Smooth muscle cell (in vitro differentiated cells): ENCODE measurements at regions not wholly inside any gene's neighbourhood (a gene's known extent, or its start where the extent isn't known, plus 50 kb on each side); places are given as distances from the start of the nearest gene placed in this dataset.
A peak's percentile ranks its signal among the peaks of the same experiment; 100 is the strongest.

ENCODE experiments used
- DNase-seq: peaks from one replicate; lab custom pipeline; 2025; ENCODE audit not compliant: unreplicated experiment; lab: John Stamatoyannopoulos, UW
- H2AFZ ChIP-seq: fragments of 200-600 bp; sonication (generic); 2 replicates; pipeline ENCODE4 v1.6.0; 2016; ENCODE audit warnings: antibody characterized with exemption, low read depth, mild to moderate bottlenecking
- H3F3A ChIP-seq: fragments of 200-600 bp; sonication (generic); 2 replicates; pipeline ENCODE4 v1.6.0; 2017; ENCODE audit warnings: antibody characterized with exemption, low read depth
- H3K27ac ChIP-seq: fragments of 200-600 bp; sonication (generic); 2 replicates; pipeline ENCODE4 v1.5.1; 2016; ENCODE audit warnings: low read depth, mild to moderate bottlenecking
- H3K27me3 ChIP-seq: fragments of 200-600 bp; sonication (generic); 2 replicates; pipeline ENCODE4 v1.6.1; 2016; ENCODE audit warnings: low read depth, mild to moderate bottlenecking
- H3K36me3 ChIP-seq: fragments of 200-600 bp; sonication (generic); 2 replicates; pipeline ENCODE4 v1.5.1; 2016; ENCODE audit warnings: low read depth
- H3K4me1 ChIP-seq: fragments of 200-600 bp; sonication (generic); 2 replicates; pipeline ENCODE4 v1.5.1; 2016; ENCODE audit warnings: low read depth
- H3K4me2 ChIP-seq: fragments of 200-600 bp; sonication (generic); 2 replicates; pipeline ENCODE4 v1.6.0; 2016; ENCODE audit warnings: mild to moderate bottlenecking
- H3K4me3 ChIP-seq: fragments of 200-600 bp; sonication (generic); 2 replicates; pipeline ENCODE4 v1.5.1; 2016; ENCODE audit warnings: mild to moderate bottlenecking
- H3K79me2 ChIP-seq: fragments of 200-600 bp; sonication (generic); 2 replicates; pipeline ENCODE4 v1.6.0; 2016; ENCODE audit warnings: low read depth, mild to moderate bottlenecking
- H3K9ac ChIP-seq: fragments of 200-600 bp; sonication (generic); 2 replicates; pipeline ENCODE4 v1.6.0; 2016; ENCODE audit warnings: low read depth
- H3K9me3 ChIP-seq: fragments of 200-600 bp; sonication (generic); replicated peaks from 2 replicates; pipeline ENCODE4 v1.5.1; 2016; ENCODE audit warnings: low read depth
- H4K20me1 ChIP-seq: fragments of 200-600 bp; sonication (generic); 2 replicates; pipeline ENCODE4 v1.6.0; 2016; ENCODE audit warnings: low read depth
- CTCF ChIP-seq: fragments of 200-600 bp; sonication (generic); IDR thresholded peaks from 2 replicates; pipeline ENCODE4 v1.5.1; 2017; ENCODE audit warnings: borderline replicate concordance, mild to moderate bottlenecking, antibody characterized with exemption; ENCODE audit not compliant: insufficient read depth, poor library complexity, severe bottlenecking
- WGBS: methylation state at CpG from one replicate; pipeline ENCODE4 v1.1.7; 2016; ENCODE audit warnings: low lambda C conversion rate; 5-methylcytosine and 5-hydroxymethylcytosine counted together

GRCh38 chr4:59597536-59598329 is 1602.4 kb upstream of the ADGRL3 start:
- H3F3A ChIP-seq: no peaks in the 10 kb centered on the region
- no peak overlapping the region for H3K27ac ChIP-seq
- no peaks in the 10 kb centered on the region for H3K36me3 ChIP-seq
- 68% methylated on average over 3 of the region's 3 CpGs for WGBS
- H3K4me2 ChIP-seq: no peak overlapping the region
- H2AFZ ChIP-seq: peak overlapping the region; percentile 13
- H3K79me2 ChIP-seq: no peaks in the 10 kb centered on the region
- H3K4me3 ChIP-seq: no peak overlapping the region
- no peak for TF ChIP-seq CTCF
- peaks cover 3% of the 10 kb centered on the region for H3K9me3 ChIP-seq
- H3K4me1 ChIP-seq: no peaks in the 10 kb centered on the region
- DNase-seq: no peak
- H3K9ac ChIP-seq: no peak overlapping the region
- no peaks in the 10 kb centered on the region for H3K27me3 ChIP-seq
- no peaks in the 10 kb centered on the region for H4K20me1 ChIP-seq

GRCh38 chr4:59598330-59598618 is 1601.9 kb upstream of the ADGRL3 start:
- no peak for DNase-seq
- no peaks in the 10 kb centered on the region for H3K79me2 ChIP-seq
- H3K27me3 ChIP-seq: no peaks in the 10 kb centered on the region
- H3K4me1 ChIP-seq: no peaks in the 10 kb centered on the region
- no peak overlapping the region for H3K4me2 ChIP-seq
- H2AFZ ChIP-seq: no peak overlapping the region
- no peaks in the 10 kb centered on the region for H3F3A ChIP-seq
- H3K4me3 ChIP-seq: no peak overlapping the region
- WGBS: 91% methylated on average over 1 of the region's 1 CpG
- H4K20me1 ChIP-seq: no peaks in the 10 kb centered on the region
- no peaks in the 10 kb centered on the region for H3K36me3 ChIP-seq
- H3K9ac ChIP-seq: no peak overlapping the region
- no peak for TF ChIP-seq CTCF
- peaks cover 3% of the 10 kb centered on the region for H3K9me3 ChIP-seq
- no peak overlapping the region for H3K27ac ChIP-seq

- DNase-seq: no peak
- H4K20me1 ChIP-seq: no peaks in the 10 kb centered on the region
- WGBS: 78% methylated on average over 1 of the region's 1 CpG
- no peak for TF ChIP-seq CTCF
- no peaks in the 10 kb centered on the region for H3K36me3 ChIP-seq
- no peak overlapping the region for H3K4me3 ChIP-seq
- H3K27ac ChIP-seq: no peak overlapping the region
- no peaks in the 10 kb centered on the region for H3K79me2 ChIP-seq
- peaks cover 10% of the 10 kb centered on the region for H3K4me1 ChIP-seq
- H3K4me2 ChIP-seq: no peak overlapping the region
- no peaks in the 10 kb centered on the region for H3K27me3 ChIP-seq
- H2AFZ ChIP-seq: no peak overlapping the region
- H3F3A ChIP-seq: peaks cover 4% of the 10 kb centered on the region
- no peaks in the 10 kb centered on the region for H3K9me3 ChIP-seq
- no peak overlapping the region for H3K9ac ChIP-seq
These were observed 1591.7 kb upstream of the ADGRL3 start for GRCh38 chr4:59608466-59608865.

GRCh38 chr4:59612235-59612634 is 1587.9 kb upstream of the ADGRL3 start:
- Histone ChIP-seq H3K4me1 (peaks cover 10% of the 10 kb centered on the region), H3K4me3 (no peak overlapping the region), H3F3A (peaks cover 4% of the 10 kb centered on the region), H3K9me3 (no peaks in the 10 kb centered on the region), H3K27ac (peak overlapping the region; percentile 74), H2AFZ (no peak overlapping the region), H3K9ac (no peak overlapping the region), H3K4me2 (peak overlapping the region; percentile 59), H3K27me3 (no peaks in the 10 kb centered on the region), H4K20me1 (no peaks in the 10 kb centered on the region), H3K79me2 (no peaks in the 10 kb centered on the region), H3K36me3 (no peaks in the 10 kb centered on the region)
- WGBS: 9% methylated on average over 1 of the region's 1 CpG
- DNase-seq: no peak
- no peak for TF ChIP-seq CTCF
